GM21529 (cell line): ENCODE measurements at regions not wholly inside any gene's neighbourhood (a gene's known extent, or its start where the extent isn't known, plus 50 kb on each side); places are given as distances from the start of the nearest gene placed in this dataset.

Source experiments
- ATAC-seq: cut with Tn5 transposase; IDR thresholded peaks from one replicate; pipeline ENCODE4 v1.9.1; 2021; ENCODE audit not compliant: unreplicated experiment

- ATAC-seq, result no peak
Measured at GRCh38 chr1:201655243-201655642, 116.3 kb downstream of the NAV1 start.

- ATAC-seq, result no peak
Measured at GRCh38 chr1:201655910-201656309, 117.0 kb downstream of the NAV1 start.

- ATAC-seq, result no peak
Measured at GRCh38 chr1:201656311-201657032, 117.5 kb downstream of the NAV1 start.

- ATAC-seq, result no peak
Measured at GRCh38 chr1:201659572-201659971, 120.6 kb downstream of the NAV1 start.

GRCh38 chr1:201660931-201661822, 122.2 kb downstream of the NAV1 start:
- ATAC-seq, result no peak

- no peak for ATAC-seq
Measured at GRCh38 chr1:201661823-201662359, 123.0 kb downstream of the NAV1 start.

GRCh38 chr1:201662646-201663045, 123.7 kb downstream of the NAV1 start:
- ATAC-seq, result no peak

- no peak for ATAC-seq
Measured at GRCh38 chr1:201663491-201664113, 124.7 kb downstream of the NAV1 start.

GRCh38 chr1:201665036-201665435, 126.1 kb downstream of the NAV1 start:
- no peak for ATAC-seq

GRCh38 chr1:201666102-201666501, 127.2 kb downstream of the NAV1 start:
- no peak for ATAC-seq

- ATAC-seq, result no peak
Measured at GRCh38 chr1:201666645-201667044, 127.7 kb downstream of the NAV1 start.

- ATAC-seq, result no peak
Measured at GRCh38 chr1:201667479-201667878, 128.6 kb downstream of the NAV1 start.

GRCh38 chr1:201670517-201670916, 131.6 kb downstream of the NAV1 start:
- ATAC-seq, result no peak

- no peak for ATAC-seq
Measured at GRCh38 chr1:201672685-201673084, 133.8 kb downstream of the NAV1 start.

- no peak for ATAC-seq
Measured at GRCh38 chr1:201673093-201673492, 134.2 kb downstream of the NAV1 start.

GRCh38 chr1:201673915-201674314, 135.0 kb downstream of the NAV1 start:
- no peak for ATAC-seq

- ATAC-seq, result no peak
Measured at GRCh38 chr1:201675143-201675542, 136.2 kb downstream of the NAV1 start.

- ATAC-seq, result no peak
Measured at GRCh38 chr1:201676197-201676596, 137.3 kb downstream of the NAV1 start.

- no peak for ATAC-seq
Measured at GRCh38 chr1:201676641-201677040, 137.7 kb downstream of the NAV1 start.

- ATAC-seq, result no peak
Measured at GRCh38 chr1:201678264-201679101, 139.6 kb downstream of the NAV1 start.

GRCh38 chr1:201681375-201681774, 142.4 kb downstream of the NAV1 start:
- no peak for ATAC-seq
